Suprapubic skin (tissue), 4 donors: ENCODE measurements at regions not wholly inside any gene's neighbourhood (a gene's known extent, or its start where the extent isn't known, plus 50 kb on each side); places are given as distances from the start of the nearest gene placed in this dataset.

ENCODE experiments used
- EP300 ChIP-seq: sonication (generic); formaldehyde crosslinking; IDR thresholded peaks from one replicate; pipeline ENCODE4 v1.6.1; 2017; ENCODE audit warnings: antibody characterized with exemption
- POLR2A ChIP-seq, 2 donors: fragments of 450-650 bp; IDR thresholded peaks; one replicate each; pipeline ENCODE4 v1.6.1; 2017; ENCODE audit warnings: antibody characterized with exemption in 2 of 2, mild to moderate bottlenecking in 2 of 2, moderate library complexity in 2 of 2
- POLR2AphosphoS5 ChIP-seq, 3 donors: sonication (generic); formaldehyde crosslinking; IDR thresholded peaks; one replicate each; pipeline ENCODE4 v1.6.1; 2017; ENCODE audit warnings: antibody characterized with exemption in 3 of 3
- TF ChIP-seq, protein P1 (sequence below), 2 donors: fragments of 200-600 bp in 1 of 2; fragments of 450-650 bp in 1 of 2; sonication (generic) in 1 of 2; IDR thresholded peaks; one replicate each; pipeline ENCODE4 v1.5.1; 2016 to 2019; ENCODE audit warnings: antibody characterized with exemption in 2 of 2, mild to moderate bottlenecking in 1 of 2, moderate library complexity in 1 of 2

DNA sequence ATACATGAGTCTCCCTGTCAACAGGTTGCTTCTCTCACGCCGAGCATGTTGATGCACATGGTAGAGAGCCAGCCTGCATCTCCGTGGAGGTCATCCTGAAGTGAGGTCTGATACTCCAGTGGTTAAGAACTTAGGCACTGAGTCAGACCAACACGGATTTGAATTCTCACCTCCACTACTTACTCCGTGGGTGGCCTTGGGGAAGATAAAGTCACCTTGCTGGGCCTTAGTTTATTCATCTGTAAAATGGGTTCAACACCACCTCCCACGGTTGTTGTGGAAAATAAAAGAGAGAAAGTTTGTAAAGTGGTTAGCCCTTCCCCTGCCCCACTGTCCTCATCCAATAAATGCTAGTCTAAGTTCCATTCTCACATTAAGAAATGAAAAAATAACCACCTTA, 408.9 kb downstream of the MED13L start:
- TF ChIP-seq POLR2A (IDR thresholded peaks at IDR 0.05), result no peak
- TF ChIP-seq, protein P1, sequence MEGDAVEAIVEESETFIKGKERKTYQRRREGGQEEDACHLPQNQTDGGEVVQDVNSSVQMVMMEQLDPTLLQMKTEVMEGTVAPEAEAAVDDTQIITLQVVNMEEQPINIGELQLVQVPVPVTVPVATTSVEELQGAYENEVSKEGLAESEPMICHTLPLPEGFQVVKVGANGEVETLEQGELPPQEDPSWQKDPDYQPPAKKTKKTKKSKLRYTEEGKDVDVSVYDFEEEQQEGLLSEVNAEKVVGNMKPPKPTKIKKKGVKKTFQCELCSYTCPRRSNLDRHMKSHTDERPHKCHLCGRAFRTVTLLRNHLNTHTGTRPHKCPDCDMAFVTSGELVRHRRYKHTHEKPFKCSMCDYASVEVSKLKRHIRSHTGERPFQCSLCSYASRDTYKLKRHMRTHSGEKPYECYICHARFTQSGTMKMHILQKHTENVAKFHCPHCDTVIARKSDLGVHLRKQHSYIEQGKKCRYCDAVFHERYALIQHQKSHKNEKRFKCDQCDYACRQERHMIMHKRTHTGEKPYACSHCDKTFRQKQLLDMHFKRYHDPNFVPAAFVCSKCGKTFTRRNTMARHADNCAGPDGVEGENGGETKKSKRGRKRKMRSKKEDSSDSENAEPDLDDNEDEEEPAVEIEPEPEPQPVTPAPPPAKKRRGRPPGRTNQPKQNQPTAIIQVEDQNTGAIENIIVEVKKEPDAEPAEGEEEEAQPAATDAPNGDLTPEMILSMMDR (IDR thresholded peaks at IDR 0.05), result no peak
- TF ChIP-seq EP300, result no peak
- TF ChIP-seq POLR2AphosphoS5 (IDR thresholded peaks at IDR 0.05), result no peak
